Motor neuron (in vitro differentiated cells): ENCODE measurements at regions not wholly inside any gene's neighbourhood (a gene's known extent, or its start where the extent isn't known, plus 50 kb on each side); places are given as distances from the start of the nearest gene placed in this dataset.
"Not testable (repeated sequence)": the region's sequence is repeated elsewhere in the genome, so short reads cannot be mapped to it uniquely, and the experiment has no call there.

Experiments used
- ATAC-seq, 8 experiments: fragments of 200-7000 bp; cut with Tn5 transposase; replicated peaks in 6 of 8; 2 replicates each; pipeline ENCODE4 v1.8.0; 2021; ENCODE audit warnings: mild to moderate bottlenecking in 8 of 8, moderate library complexity in 8 of 8
- H3K27ac ChIP-seq, 2 donors: fragments of 250-450 bp; sonication (Bioruptor Pico); 2 replicates each; pipeline ENCODE4 v1.9.0; 2021; ENCODE audit warnings: antibody characterized with exemption in 2 of 2, mild to moderate bottlenecking in 2 of 2, moderate library complexity in 1 of 2
- H3K4me1 ChIP-seq, 2 donors: fragments of 250-450 bp; sonication (Bioruptor Pico); replicated peaks in 1 of 2; 2 replicates each; pipeline ENCODE4 v1.6.1; 2021; ENCODE audit warnings: antibody characterized with exemption in 2 of 2, mild to moderate bottlenecking in 2 of 2, moderate library complexity in 1 of 2
- H3K4me3 ChIP-seq, 5 donors: fragments of 250-450 bp; sonication (Bioruptor Pico); 2 replicates each; pipeline ENCODE4 v1.9.0; 2021; ENCODE audit warnings: antibody characterized with exemption in 5 of 5, mild to moderate bottlenecking in 5 of 5, moderate library complexity in 4 of 5
- WGBS, 10 experiments: fragments of 450-650 bp; shearing (Covaris generic); methylation state at CpG; one replicate each; pipeline ENCODE4 v1.0.0; 2022; 5-methylcytosine and 5-hydroxymethylcytosine counted together
- in situ Hi-C, 9 experiments: fragments of 400-800 bp; cut with MboI; loops; one replicate each; pipeline ENCODE4 v1.15.0; 2021; ENCODE audit warnings: low sequenced_read_pairs in 9 of 9, low pct_unique_long_range_greater_than_20kb in 2 of 9; ENCODE audit not compliant: unreplicated experiment in 9 of 9

DNA sequence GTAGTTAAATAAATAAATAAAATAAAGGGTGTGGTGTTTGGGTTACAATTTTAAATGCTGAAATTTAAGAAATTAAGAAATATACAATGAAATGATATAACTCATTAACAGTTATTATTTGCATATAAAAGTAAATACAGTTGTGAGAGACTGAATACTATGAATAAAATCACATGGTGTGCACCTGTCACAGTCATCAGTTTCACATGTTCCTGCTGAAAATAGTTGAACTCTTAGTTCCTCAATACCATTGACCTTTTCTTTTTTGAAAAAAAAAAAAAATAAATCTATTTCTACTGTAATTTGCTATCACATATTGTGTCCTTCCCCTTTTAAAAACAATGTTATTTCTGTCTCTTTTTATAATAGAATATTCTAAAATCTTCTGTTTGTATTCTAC, 130.9 kb upstream of the CHD1 start:
- in situ Hi-C loops, result loop anchor here in 1 of 9 experiments (25.0 kb wide), 1 partner anchor 147 kb away; no protein-coding TSS in a partner anchor
- Histone ChIP-seq H3K27ac (no peak overlapping the region), H3K4me3 (no peak overlapping the region), H3K4me1 (peaks cover 4% of the 10 kb centered on the region in 2 donors)
- ATAC-seq, result no peak

DNA sequence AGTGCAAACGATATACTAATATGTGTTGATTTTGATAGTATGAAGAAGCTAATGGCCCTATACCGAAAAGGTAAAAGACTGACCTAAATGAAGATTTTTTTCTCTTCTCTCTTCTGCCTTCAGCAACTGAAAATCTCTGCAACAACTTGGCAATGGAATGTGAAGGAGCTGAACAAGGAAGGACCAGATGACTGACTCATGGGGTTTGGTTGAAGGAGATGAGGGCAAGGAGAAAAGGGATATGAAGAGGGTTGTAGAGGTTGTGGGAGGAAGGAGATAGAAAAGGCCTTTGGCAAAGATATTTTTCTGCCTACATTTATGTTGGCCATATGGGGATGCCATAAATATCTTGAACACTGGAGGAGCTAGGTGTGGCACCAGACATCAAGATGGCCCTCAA, 129.7 kb upstream of the CHD1 start:
- 45 to 94% (median 83%) methylated on average over 1 to 2 of the region's 2 CpGs; no CpG with 5 or more reads in 3 of the 10 experiments for WGBS, 10 experiments
- H3K4me3 ChIP-seq, result no peak overlapping the region
- ATAC-seq, result no peak
- H3K4me1 ChIP-seq, result peaks cover 4% of the 10 kb centered on the region in 2 donors
- H3K27ac ChIP-seq, result no peak overlapping the region
- in situ Hi-C loops, result loop anchor here in 1 of 9 experiments (25.0 kb wide), 1 partner anchor 146 kb away; no protein-coding TSS in a partner anchor

- H3K4me3 ChIP-seq, result no peak overlapping the region
- H3K27ac ChIP-seq, result no peak overlapping the region
- 33 to 100% (median 91%) methylated on average over 1 of the region's 1 CpG; no CpG with 5 or more reads in 2 of the 10 experiments for WGBS, 10 experiments
- H3K4me1 ChIP-seq, result peaks cover 0 to under 1% of the 10 kb centered on the region in 2 donors
- no peak for ATAC-seq
- in situ Hi-C loops, result loop anchor here in 1 of 9 experiments (25.0 kb wide), 1 partner anchor 143 kb away; no protein-coding TSS in a partner anchor
Measured at GRCh38 chr5:99054972-99055371, 126.2 kb upstream of the CHD1 start.

DNA sequence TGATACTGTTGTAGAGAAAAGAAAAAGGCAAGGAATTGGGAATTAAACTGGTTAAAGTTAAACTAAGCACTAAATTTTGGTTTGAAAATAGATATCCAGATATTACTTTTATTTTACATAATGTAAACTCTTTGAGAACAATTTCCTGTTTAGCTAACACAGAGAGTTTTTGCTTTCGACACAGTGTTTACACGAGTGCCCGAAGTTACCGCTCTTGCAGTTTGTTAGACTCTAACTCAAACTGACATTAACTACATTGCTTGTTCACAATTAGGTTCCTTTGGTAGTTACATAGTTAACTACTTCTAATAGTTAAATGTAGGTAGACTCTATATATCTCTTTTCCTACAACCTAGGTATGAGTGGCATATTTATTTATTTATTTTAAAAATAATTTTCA, 117.1 kb upstream of the CHD1 start:
- in situ Hi-C loops, result loop anchor here in 3 of 9 experiments (25.0 kb wide), 2 partner anchors 109 to 134 kb away; partner anchors contain the start of gene CHD1 (in 1 of the 3)
- Histone ChIP-seq H3K27ac (no peak overlapping the region), H3K4me3 (no peak overlapping the region), H3K4me1 (peaks cover 4 to 6% of the 10 kb centered on the region in 2 donors)
- peak in 1 of 8 experiments; percentile 36 for ATAC-seq
- WGBS, 10 experiments, result 32 to 77% (median 62%) methylated on average over 3 to 4 of the region's 4 CpGs; no CpG with 5 or more reads in 1 of the 10 experiments

DNA sequence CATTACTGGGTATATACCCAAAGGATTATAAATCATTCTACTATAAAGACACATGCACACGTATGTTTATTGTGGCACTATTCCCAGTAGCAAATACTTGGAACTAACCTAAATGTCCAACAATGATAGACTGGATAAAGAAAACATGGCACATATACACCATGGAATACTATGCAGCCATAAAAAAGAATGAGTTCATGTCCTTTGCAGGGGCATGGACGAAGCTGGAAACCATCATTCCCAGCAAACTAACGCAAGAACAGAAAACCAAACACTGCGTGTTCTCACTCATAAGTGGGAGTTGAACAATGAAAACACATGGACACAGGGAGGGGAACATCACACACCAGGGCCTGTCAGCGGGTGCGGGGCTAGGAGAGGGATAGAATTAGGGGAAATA, 114.5 kb upstream of the CHD1 start:
- in situ Hi-C loops, result loop anchor here in 3 of 9 experiments (25.0 kb wide), 2 partner anchors 106 to 131 kb away; partner anchors contain the start of gene CHD1 (in 1 of the 3)
- WGBS, 10 experiments, result 55 to 100% (median 90%) methylated on average over 1 to 5 of the region's 6 CpGs; no CpG with 5 or more reads in 2 of the 10 experiments

DNA sequence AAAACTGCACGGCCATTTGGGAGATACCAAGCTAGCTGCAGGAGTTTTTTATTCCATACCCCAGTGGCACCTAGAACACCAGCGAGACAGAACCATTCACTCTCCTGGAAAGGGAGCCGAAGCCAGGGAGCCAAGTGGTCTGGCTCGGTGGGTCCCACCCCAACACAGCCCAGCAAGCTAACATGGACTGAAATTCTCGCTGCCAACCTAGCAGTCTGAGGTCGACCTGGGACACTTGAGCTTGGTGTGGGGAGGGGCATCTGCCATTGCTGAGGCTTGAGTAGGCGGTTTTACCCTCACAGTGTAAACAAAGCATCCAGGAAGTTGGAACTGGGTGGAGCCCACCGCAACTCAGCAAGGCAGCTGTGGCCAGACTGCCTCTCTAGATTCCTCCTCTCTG, 108.9 kb upstream of the CHD1 start:
- in situ Hi-C loops, result loop anchor here in 5 of 9 experiments (10.0 to 25.0 kb wide), 3 partner anchors 100 to 133 kb away; partner anchors contain the start of gene CHD1 (in 1 of the 5)
- H3K4me3 ChIP-seq, result no peak overlapping the region
- H3K27ac ChIP-seq, result no peak overlapping the region
- WGBS, 10 experiments, result 0 to 100% (median 74%) methylated on average over 1 to 7 of the region's 8 CpGs; no CpG with 5 or more reads in 5 of the 10 experiments
- ATAC-seq, result peak in 2 of 8 experiments; percentile 57 to 66
- peaks cover 0 to 3% of the 10 kb centered on the region in 2 donors for H3K4me1 ChIP-seq

More for the DNA sequence above, 114.5 kb upstream of the CHD1 start:
- H3K27ac ChIP-seq, ATAC-seq, H3K4me1 ChIP-seq, H3K4me3 ChIP-seq: not testable (repeated sequence)

GRCh38 chr5:99035942-99036341, 107.1 kb upstream of the CHD1 start:
- Histone ChIP-seq H3K4me3 (no peak overlapping the region), H3K4me1 (peaks cover 0 to 4% of the 10 kb centered on the region in 2 donors), H3K27ac (no peak overlapping the region)
- no peak for ATAC-seq
- WGBS, 10 experiments, result 60 to 100% (median 88%) methylated on average over 1 of the region's 1 CpG; no CpG with 5 or more reads in 1 of the 10 experiments
- in situ Hi-C loops, result loop anchor here in 5 of 9 experiments (10.0 to 25.0 kb wide), 3 partner anchors 99 to 131 kb away; partner anchors contain the start of gene CHD1 (in 1 of the 5)

- Histone ChIP-seq H3K4me1 (peaks cover 0 to 4% of the 10 kb centered on the region in 2 donors), H3K4me3 (no peak overlapping the region), H3K27ac (no peak overlapping the region)
- WGBS, 10 experiments, result 50 to 86% (median 71%) methylated on average over 1 of the region's 1 CpG; no CpG with 5 or more reads in 2 of the 10 experiments
- in situ Hi-C loops, result loop anchor here in 5 of 9 experiments (10.0 to 25.0 kb wide), 3 partner anchors 97 to 130 kb away; partner anchors contain the start of gene CHD1 (in 1 of the 5)
- ATAC-seq, result no peak
Measured at GRCh38 chr5:99034336-99034735, 105.5 kb upstream of the CHD1 start.

- in situ Hi-C loops, result loop anchor here in 5 of 9 experiments (10.0 to 25.0 kb wide), 3 partner anchors 96 to 128 kb away; partner anchors contain the start of gene CHD1 (in 1 of the 5)
- Histone ChIP-seq H3K4me3 (no peak overlapping the region), H3K4me1 (peaks cover 0 to 4% of the 10 kb centered on the region in 2 donors), H3K27ac (no peak overlapping the region)
- 26 to 82% (median 66%) methylated on average over 2 to 5 of the region's 5 CpGs for WGBS, 10 experiments
- peak in 3 of 8 experiments; percentile 37 to 45 (median 41) for ATAC-seq
Measured at GRCh38 chr5:99033014-99033900, 104.5 kb upstream of the CHD1 start.

GRCh38 chr5:99032234-99033013, 103.6 kb upstream of the CHD1 start:
- no peak overlapping the region for H3K27ac ChIP-seq
- H3K4me1 ChIP-seq, result peaks cover 0 to 4% of the 10 kb centered on the region in 2 donors
- in situ Hi-C loops, result loop anchor here in 5 of 9 experiments (10.0 to 25.0 kb wide), 3 partner anchors 95 to 128 kb away; partner anchors contain the start of gene CHD1 (in 1 of the 5)
- WGBS, 10 experiments, result 14 to 100% (median 40%) methylated on average over 1 to 7 of the region's 7 CpGs; no CpG with 5 or more reads in 1 of the 10 experiments
- ATAC-seq, result peak; percentile 57 to 94 (median 80)
- no peak overlapping the region for H3K4me3 ChIP-seq

DNA sequence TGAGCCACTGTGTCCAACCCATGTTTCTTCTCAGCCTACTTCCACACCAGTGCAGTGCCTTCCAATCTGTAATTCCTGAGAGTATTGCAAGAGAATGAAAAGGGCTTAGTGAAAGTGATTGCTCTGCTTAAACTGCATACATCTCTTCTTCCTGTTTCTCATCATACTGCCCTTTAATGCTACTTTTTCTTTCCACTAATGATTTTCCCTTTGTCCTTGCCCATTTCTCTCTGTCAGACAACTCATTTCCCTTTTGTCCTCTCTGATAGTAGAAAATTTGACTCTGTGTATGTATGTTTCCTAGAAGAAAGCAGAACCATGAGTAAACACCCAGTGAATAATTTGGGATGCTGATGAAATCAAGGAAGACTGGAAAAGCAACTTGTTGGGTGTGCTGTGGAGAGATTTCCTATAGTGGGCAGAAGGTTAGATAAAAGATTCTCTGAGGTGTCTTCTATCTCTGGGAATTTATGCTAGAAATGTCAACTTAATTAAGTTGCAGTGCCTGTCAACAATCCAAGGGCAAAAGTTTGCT, 102.2 kb upstream of the CHD1 start:
- no peak overlapping the region for H3K4me3 ChIP-seq
- in situ Hi-C loops, result loop anchor here in 5 of 9 experiments (10.0 to 25.0 kb wide), 3 partner anchors 94 to 126 kb away; partner anchors contain the start of gene CHD1 (in 1 of the 5)
- H3K4me1 ChIP-seq, result peaks cover 0 to 4% of the 10 kb centered on the region in 2 donors
- no peak overlapping the region for H3K27ac ChIP-seq
- ATAC-seq, result no peak

- no peak for ATAC-seq
- in situ Hi-C loops, result loop anchor here in 3 of 9 experiments (25.0 kb wide), 2 partner anchors 92 to 117 kb away; partner anchors contain the start of gene CHD1 (in 1 of the 3)
- H3K4me1 ChIP-seq, result peaks cover 0 to 4% of the 10 kb centered on the region in 2 donors
- H3K27ac ChIP-seq, result no peak overlapping the region
- H3K4me3 ChIP-seq, result no peak overlapping the region
- WGBS, 10 experiments, result 86 to 100% (median 100%) methylated on average over 1 of the region's 1 CpG; no CpG with 5 or more reads in 2 of the 10 experiments
Measured at GRCh38 chr5:99029172-99029571, 100.4 kb upstream of the CHD1 start.
